Osteoblast (primary cell): ENCODE measurements at regions not wholly inside any gene's neighbourhood (a gene's known extent, or its start where the extent isn't known, plus 50 kb on each side); places are given as distances from the start of the nearest gene placed in this dataset.

Source experiments
- DNase-seq: peaks from one replicate; pipeline ENCODE4 v3.0.0; 2011; ENCODE audit warnings: low spot score, mixed read lengths; ENCODE audit not compliant: insufficient read length; ENCODE audit errors: missing footprints
- H2AFZ ChIP-seq: 2 replicates; pipeline ENCODE4 v1.6.0; 2011; ENCODE audit warnings: mild to moderate bottlenecking, low read length
- H3K27ac ChIP-seq: 2 replicates; pipeline ENCODE4 v1.5.1; 2011; ENCODE audit warnings: mild to moderate bottlenecking, low read depth, low read length, moderate library complexity
- H3K27me3 ChIP-seq: 2 replicates; pipeline ENCODE4 v1.6.0; 2012; ENCODE audit warnings: mild to moderate bottlenecking, control low read depth, inconsistent platforms, low read length, moderate library complexity; ENCODE audit not compliant: insufficient read depth
- H3K36me3 ChIP-seq: 2 replicates; pipeline ENCODE4 v1.5.1; 2011; ENCODE audit warnings: mild to moderate bottlenecking, low read length, control low read depth, moderate library complexity; ENCODE audit not compliant: insufficient read depth
- H3K4me1 ChIP-seq: 2 replicates; pipeline ENCODE4 v1.5.1; 2011; ENCODE audit warnings: mild to moderate bottlenecking, low read length, control low read depth, moderate library complexity; ENCODE audit not compliant: insufficient read depth
- H3K4me2 ChIP-seq: 2 replicates; pipeline ENCODE4 v1.6.0; 2011; ENCODE audit warnings: mild to moderate bottlenecking, low read length; ENCODE audit not compliant: insufficient read depth
- H3K4me3 ChIP-seq: fragments of 200-600 bp; sonication (generic); 3 replicates; pipeline ENCODE4 v1.5.1; 2012; ENCODE audit warnings: mild to moderate bottlenecking, low read length, inconsistent platforms; ENCODE audit not compliant: insufficient read depth
- H3K79me2 ChIP-seq: 2 replicates; pipeline ENCODE4 v1.6.0; 2012; ENCODE audit warnings: mild to moderate bottlenecking, low read length, control low read depth, inconsistent platforms; ENCODE audit not compliant: insufficient read depth
- H3K9me3 ChIP-seq: 2 replicates; pipeline ENCODE4 v1.5.1; 2011; ENCODE audit warnings: low read depth, low read length, control low read depth
- H4K20me1 ChIP-seq: 2 replicates; pipeline ENCODE4 v1.6.0; 2012; ENCODE audit warnings: mild to moderate bottlenecking, low read length, control low read depth; ENCODE audit not compliant: insufficient read depth
- CTCF ChIP-seq: IDR thresholded peaks from 2 replicates; pipeline ENCODE4 v1.5.1; 2011; ENCODE audit warnings: mild to moderate bottlenecking, low read depth, low read length, moderate library complexity; ENCODE audit errors: extremely low read depth

DNA sequence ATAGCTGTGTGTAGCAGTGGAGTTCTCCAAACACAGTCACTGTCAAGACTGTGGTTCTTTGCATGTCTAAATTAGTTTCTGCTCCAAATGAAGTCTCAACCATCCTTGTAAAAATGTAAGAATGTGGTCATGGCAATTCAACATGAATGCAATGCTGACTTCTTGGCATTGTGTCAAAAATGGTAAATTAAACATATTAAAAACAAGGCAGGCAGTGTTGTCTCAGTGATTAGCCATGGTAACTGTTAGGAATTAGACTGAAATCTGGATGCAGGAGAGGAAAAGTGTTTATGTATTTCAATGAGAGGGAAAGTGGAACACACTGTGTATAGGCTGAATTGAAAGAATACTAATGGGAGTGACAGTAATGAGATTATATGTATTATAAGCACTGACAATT, 597.2 kb downstream of the EDEM1 start:
- H3K79me2 ChIP-seq, result no peaks in the 10 kb centered on the region
- H2AFZ ChIP-seq, result no peak overlapping the region
- H3K36me3 ChIP-seq, result no peaks in the 10 kb centered on the region
- no peak for TF ChIP-seq CTCF
- H3K27me3 ChIP-seq, result no peaks in the 10 kb centered on the region
- H3K4me3 ChIP-seq, result no peak overlapping the region
- no peak overlapping the region for H3K4me2 ChIP-seq
- peaks cover 2% of the 10 kb centered on the region for H3K9me3 ChIP-seq
- no peaks in the 10 kb centered on the region for H3K4me1 ChIP-seq
- H4K20me1 ChIP-seq, result no peaks in the 10 kb centered on the region
- no peak overlapping the region for H3K27ac ChIP-seq
- no peak for DNase-seq

DNA sequence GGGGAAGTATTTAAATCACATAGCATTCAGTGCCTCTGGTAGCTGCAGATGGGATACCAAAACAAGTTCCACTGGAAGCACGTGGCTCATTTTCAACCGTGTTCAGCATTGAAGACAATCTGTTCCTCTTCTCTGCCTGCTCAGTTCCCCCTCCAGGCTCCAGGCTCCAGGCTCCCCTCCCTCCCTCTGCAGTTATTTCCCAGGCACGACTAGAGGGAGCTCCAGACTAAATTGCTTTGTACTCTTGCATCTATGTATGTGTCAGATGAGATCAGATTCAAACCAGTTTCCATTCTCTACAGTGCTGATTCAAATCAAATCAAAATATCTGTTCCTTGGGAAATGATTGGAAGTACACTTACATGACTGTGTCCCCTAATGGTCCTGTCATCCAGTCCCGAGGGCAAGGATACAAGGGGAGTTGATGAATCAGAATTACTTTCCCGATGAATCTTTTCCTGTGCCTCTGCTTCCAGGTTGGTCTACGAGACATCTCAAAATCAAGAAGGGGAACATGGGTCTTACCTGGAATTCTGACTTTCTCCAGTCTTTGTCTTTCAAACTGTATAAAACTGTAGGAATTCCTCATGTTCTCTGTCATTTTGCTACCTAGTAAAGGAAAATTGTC, 600.5 kb downstream of the EDEM1 start:
- Histone ChIP-seq H3K4me3 (no peak overlapping the region), H3K4me1 (no peaks in the 10 kb centered on the region), H3K9me3 (no peaks in the 10 kb centered on the region), H3K27me3 (no peaks in the 10 kb centered on the region), H2AFZ (no peak overlapping the region), H3K79me2 (no peaks in the 10 kb centered on the region), H4K20me1 (no peaks in the 10 kb centered on the region), H3K36me3 (no peaks in the 10 kb centered on the region), H3K27ac (no peak overlapping the region), H3K4me2 (no peak overlapping the region)
- no peak for TF ChIP-seq CTCF
- no peak for DNase-seq

GRCh38 chr3:5788496-5788895, 601.0 kb downstream of the EDEM1 start:
- no peaks in the 10 kb centered on the region for H3K27me3 ChIP-seq
- H3K4me1 ChIP-seq, result no peaks in the 10 kb centered on the region
- no peak overlapping the region for H3K27ac ChIP-seq
- no peak overlapping the region for H2AFZ ChIP-seq
- no peak overlapping the region for H3K4me3 ChIP-seq
- H3K4me2 ChIP-seq, result no peak overlapping the region
- H4K20me1 ChIP-seq, result no peaks in the 10 kb centered on the region
- no peaks in the 10 kb centered on the region for H3K9me3 ChIP-seq
- no peaks in the 10 kb centered on the region for H3K79me2 ChIP-seq
- no peaks in the 10 kb centered on the region for H3K36me3 ChIP-seq
- no peak for DNase-seq
- no peak for TF ChIP-seq CTCF

DNA sequence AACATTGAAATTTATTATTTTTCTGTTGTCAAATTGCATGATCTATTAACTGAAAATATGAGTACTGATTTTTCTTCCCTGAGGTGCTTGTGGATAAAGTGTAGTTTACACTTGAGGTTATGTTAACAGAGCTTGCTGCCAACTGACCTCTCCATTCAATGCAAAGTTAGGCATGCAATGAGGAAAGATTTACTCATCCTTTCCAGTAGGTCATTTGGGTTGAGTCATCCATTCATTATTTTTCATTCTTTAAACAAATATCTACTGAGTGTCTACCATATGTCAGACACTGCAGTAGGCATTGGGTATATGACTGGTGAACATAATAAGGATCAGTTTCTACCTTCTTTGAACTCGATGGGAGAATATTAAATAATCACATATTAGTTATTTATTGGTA, 604.1 kb downstream of the EDEM1 start:
- Histone ChIP-seq H3K27me3 (no peaks in the 10 kb centered on the region), H3K27ac (no peak overlapping the region), H2AFZ (no peak overlapping the region), H3K4me1 (no peaks in the 10 kb centered on the region), H3K4me2 (no peak overlapping the region), H3K79me2 (no peaks in the 10 kb centered on the region), H3K4me3 (no peak overlapping the region), H3K9me3 (peaks cover 2% of the 10 kb centered on the region), H3K36me3 (no peaks in the 10 kb centered on the region), H4K20me1 (no peaks in the 10 kb centered on the region)
- no peak for DNase-seq
- TF ChIP-seq CTCF, result no peak
